LNCaP clone FGC (cell line): ENCODE measurements at regions not wholly inside any gene's neighbourhood (a gene's known extent, or its start where the extent isn't known, plus 50 kb on each side); places are given as distances from the start of the nearest gene placed in this dataset.

Source experiments
- DNase-seq: peaks from one replicate; pipeline ENCODE4 v3.0.0-alpha.2; 2011; ENCODE audit warnings: low read depth
- H3K4me3 ChIP-seq: 2 replicates; pipeline ENCODE4 v1.5.1; 2011; ENCODE audit warnings: mild to moderate bottlenecking, low read depth, low read length, control low read depth
- TF ChIP-seq, protein P1 (sequence below): IDR thresholded peaks from 2 replicates; pipeline ENCODE4 v1.5.1; 2012; ENCODE audit warnings: mild to moderate bottlenecking; ENCODE audit not compliant: control insufficient read depth, insufficient read depth; ENCODE audit errors: extremely low read depth

DNA sequence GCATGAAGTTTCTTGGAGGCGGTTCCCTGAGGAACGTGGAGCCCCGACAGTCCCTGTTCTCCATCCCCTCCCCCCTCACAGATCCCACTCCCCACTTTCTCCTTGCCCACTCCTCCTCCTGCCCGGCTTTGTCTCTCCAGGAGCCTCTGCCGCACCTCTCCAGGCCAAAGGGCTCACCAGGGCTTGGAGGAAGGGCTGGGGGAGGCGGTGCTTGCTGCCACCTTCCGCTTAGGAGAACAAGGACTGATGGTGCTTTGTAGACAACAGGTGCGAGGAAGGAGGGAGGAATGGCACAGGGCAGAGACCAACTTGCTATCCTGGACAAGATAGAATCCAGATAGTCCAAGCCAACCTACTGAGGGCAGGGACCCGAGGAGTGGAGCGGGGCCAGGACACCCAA lies 103.5 kb upstream of the SMAD3 start:
- DNase-seq = no peak
- TF ChIP-seq, protein P1, sequence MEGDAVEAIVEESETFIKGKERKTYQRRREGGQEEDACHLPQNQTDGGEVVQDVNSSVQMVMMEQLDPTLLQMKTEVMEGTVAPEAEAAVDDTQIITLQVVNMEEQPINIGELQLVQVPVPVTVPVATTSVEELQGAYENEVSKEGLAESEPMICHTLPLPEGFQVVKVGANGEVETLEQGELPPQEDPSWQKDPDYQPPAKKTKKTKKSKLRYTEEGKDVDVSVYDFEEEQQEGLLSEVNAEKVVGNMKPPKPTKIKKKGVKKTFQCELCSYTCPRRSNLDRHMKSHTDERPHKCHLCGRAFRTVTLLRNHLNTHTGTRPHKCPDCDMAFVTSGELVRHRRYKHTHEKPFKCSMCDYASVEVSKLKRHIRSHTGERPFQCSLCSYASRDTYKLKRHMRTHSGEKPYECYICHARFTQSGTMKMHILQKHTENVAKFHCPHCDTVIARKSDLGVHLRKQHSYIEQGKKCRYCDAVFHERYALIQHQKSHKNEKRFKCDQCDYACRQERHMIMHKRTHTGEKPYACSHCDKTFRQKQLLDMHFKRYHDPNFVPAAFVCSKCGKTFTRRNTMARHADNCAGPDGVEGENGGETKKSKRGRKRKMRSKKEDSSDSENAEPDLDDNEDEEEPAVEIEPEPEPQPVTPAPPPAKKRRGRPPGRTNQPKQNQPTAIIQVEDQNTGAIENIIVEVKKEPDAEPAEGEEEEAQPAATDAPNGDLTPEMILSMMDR = no peak
- no peak overlapping the region for H3K4me3 ChIP-seq

DNA sequence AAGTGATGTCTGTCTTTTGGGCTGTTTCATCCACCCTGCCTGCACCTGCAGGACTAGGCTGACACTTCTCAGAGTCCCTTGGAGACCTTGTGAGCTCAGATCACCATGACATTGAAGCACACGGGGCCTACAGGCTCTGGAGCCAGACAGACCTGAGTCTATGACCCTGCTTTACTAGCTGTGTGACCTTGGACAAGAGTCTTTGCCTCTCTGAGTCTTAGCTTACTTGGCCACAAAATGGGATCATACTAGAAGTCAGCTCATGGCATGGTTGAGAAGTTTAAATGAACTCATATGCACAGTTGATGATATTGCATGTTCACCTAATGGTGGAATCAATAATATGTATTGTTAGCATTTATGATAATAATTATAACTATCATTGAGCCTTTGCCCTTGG lies 102.9 kb upstream of the SMAD3 start:
- TF ChIP-seq, protein P1 = no peak
- no peak overlapping the region for H3K4me3 ChIP-seq
- DNase-seq = no peak

DNA sequence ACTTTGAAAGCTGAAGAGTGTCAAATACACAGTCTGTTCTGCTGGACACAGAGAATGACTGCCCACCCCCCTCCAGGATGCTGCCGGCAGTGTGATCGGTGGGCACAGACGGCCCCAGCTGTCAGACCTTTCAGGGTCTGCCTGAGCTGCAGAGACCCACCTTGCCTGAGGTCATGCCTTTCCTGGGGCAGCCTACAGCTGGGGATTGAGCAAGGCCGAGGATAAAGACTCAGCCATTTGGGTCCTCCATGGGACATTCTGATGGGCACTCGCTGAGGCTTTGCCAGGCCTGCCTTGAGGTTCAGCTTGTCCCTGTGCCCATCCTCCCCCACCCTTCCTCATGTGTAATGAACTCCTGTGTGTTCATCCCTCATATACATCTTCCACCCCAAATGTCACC lies 102.3 kb upstream of the SMAD3 start:
- H3K4me3 ChIP-seq = no peak overlapping the region
- TF ChIP-seq, protein P1 = no peak
- DNase-seq = no peak

DNA sequence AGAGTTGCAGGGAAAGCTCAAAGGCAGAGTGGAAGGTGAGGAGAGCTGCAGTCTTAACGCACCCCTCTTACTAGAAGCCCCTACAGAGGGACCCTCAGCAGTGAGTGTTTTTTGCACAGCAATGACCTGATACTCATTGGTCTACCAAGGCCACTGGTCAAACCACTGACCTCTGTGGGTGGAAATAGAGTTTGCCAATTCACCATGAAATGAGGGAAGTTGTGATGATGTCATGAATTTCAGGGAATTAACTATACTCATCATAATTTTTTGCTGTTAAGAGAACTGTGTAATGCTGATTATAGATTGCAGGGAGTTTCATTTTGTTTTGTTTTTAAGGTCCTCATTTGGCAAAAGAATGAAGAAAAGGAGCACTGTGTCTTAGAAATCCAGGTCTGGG lies 101.7 kb upstream of the SMAD3 start:
- H3K4me3 ChIP-seq = no peak overlapping the region
- TF ChIP-seq, protein P1 = no peak
- no peak for DNase-seq

DNA sequence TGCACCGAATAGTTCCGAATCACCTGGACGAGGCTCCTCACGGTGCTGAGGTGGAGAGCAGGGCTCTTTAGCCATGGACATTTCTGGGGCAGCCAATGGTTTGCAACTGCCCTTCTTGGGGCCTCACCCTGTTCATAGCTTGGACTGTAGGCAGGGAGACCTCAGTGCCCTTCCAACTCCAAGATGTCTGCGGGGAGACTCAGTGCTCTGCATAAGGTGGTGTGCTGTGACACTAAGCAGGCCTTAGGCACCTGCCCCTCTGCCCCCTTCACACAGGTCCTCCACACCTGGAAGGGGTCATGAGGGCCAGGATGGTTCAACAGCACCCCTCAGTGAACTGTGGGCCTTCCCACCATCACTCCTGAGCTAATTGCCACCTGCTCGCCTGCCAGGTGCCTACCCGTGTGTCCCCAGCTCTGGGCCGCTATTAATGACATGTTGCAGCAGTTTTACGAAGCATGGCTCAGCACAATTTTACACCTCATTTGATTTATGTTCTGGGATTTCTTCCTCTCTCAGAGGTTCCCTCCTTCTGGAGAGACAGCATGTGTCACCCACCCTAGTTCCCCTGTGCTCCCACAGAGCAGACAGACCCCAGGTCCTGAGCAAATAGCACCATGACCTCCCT lies 101.2 kb upstream of the SMAD3 start:
- DNase-seq = no peak
- TF ChIP-seq, protein P1 = no peak
- H3K4me3 ChIP-seq = no peak overlapping the region

DNA sequence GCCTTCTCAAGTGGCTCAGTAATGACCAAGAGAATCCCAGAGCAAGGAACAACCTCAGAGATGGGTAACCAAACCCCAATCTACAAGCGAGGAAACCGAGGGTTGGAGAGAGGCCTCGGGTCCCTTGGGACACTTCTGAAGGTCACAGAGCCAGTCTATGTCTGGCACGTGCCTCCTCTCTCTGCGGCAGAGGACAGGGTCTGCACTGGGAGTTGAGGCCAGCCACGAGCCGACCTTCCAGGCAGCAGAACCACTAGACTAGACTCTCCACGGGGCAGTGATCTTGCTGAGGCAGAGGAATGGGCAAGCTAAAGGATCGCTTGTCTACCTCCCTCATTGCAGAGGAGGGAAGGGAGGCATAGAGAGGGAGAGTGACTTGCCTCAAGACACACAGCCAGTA lies 100.6 kb upstream of the SMAD3 start:
- TF ChIP-seq, protein P1 = no peak
- DNase-seq = no peak
- H3K4me3 ChIP-seq = no peak overlapping the region

DNA sequence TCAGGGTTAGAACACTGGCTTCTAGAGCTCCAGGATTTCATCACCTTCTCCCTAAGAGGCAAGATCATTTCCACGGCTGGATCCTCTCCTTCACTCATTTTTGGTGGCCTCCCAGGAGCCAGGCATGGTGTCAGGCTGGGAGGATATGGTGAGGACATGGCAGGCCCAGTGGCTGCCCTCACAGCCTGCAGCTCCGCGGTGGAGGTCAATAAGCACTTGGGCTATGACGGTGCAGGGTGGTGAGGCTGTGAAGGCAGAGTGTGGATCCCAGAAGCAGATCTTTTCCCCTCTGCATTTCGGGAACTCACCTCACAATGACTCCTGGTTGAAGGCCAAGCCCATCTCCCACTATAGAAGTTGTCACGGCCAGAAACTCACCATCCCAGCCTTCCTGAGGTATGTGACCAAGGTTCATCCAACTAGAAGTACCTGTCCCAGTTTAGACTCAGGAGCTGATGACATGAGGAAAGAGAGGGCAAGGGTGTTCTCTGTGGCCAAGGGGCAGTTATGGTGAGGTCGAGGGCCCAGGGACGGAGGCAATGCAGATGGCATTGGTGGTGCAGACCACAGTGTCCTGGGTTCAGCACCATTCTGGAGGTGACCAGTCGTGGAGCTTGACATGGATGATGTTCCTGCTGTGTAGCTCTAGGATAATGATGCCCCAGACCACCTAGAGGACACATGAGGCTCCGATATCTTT lies 100.1 kb upstream of the SMAD3 start:
- H3K4me3 ChIP-seq = no peak overlapping the region
- DNase-seq = no peak
- TF ChIP-seq, protein P1 = no peak
